GM23338 (cell line): ENCODE measurements at regions not wholly inside any gene's neighbourhood (a gene's known extent, or its start where the extent isn't known, plus 50 kb on each side); places are given as distances from the start of the nearest gene placed in this dataset.

Experiments used
- CREB1 ChIP-seq: fragments of 250-450 bp; sonication (Bioruptor Pico); IDR thresholded peaks from 2 replicates; pipeline ENCODE4 v1.5.0; 2020; ENCODE audit warnings: low read depth, mild to moderate bottlenecking, moderate library complexity
- CTCF ChIP-seq, 2 experiments: fragments of 200-600 bp in 1 of 2; sonication (generic) in 1 of 2; conservative IDR thresholded peaks; 2 replicates each; pipeline versions ENCODE4 v1.5.1 to v1.6.1; 2016 to 2017; ENCODE audit warnings: antibody characterized with exemption in 2 of 2, low read depth in 2 of 2, mild to moderate bottlenecking in 2 of 2, moderate library complexity in 1 of 2
- EZH2 ChIP-seq: fragments of 200-600 bp; sonication (generic); IDR thresholded peaks from one replicate; pipeline ENCODE4 v1.8.0; 2017; ENCODE audit warnings: antibody characterized with exemption, mild to moderate bottlenecking, low read depth; ENCODE audit not compliant: unreplicated experiment
- EZH2phosphoT487 ChIP-seq: fragments of 200-600 bp; sonication (generic); IDR thresholded peaks from one replicate; pipeline ENCODE4 v1.8.1; 2018; ENCODE audit warnings: antibody characterized with exemption; ENCODE audit not compliant: unreplicated experiment
- JUNB ChIP-seq: IDR thresholded peaks from one replicate; pipeline ENCODE4 v1.6.1; 2016; ENCODE audit warnings: antibody characterized with exemption; ENCODE audit not compliant: unreplicated experiment
- NANOG ChIP-seq: IDR thresholded peaks from 2 replicates; pipeline ENCODE4 v1.6.1; 2016; ENCODE audit warnings: antibody characterized with exemption, borderline replicate concordance
- POLR2AphosphoS5 ChIP-seq: IDR thresholded peaks from 2 replicates; pipeline ENCODE4 v1.6.1; 2016; ENCODE audit warnings: antibody characterized with exemption, low read depth
- REST ChIP-seq: IDR thresholded peaks from one replicate; pipeline ENCODE4 v1.6.1; 2018; ENCODE audit warnings: antibody characterized with exemption; ENCODE audit not compliant: unreplicated experiment
- STAT1 ChIP-seq: IDR thresholded peaks from one replicate; pipeline ENCODE4 v1.6.1; 2016; ENCODE audit warnings: antibody characterized with exemption; ENCODE audit not compliant: unreplicated experiment
- ZNF462 ChIP-seq: fragments of 250-450 bp; sonication (Bioruptor Pico); IDR thresholded peaks from 2 replicates; pipeline ENCODE4 v1.5.0; 2020; ENCODE audit warnings: mild to moderate bottlenecking, moderate library complexity

GRCh38 chr7:81236560-81236959 lies 317.7 kb upstream of the SEMA3C start:
- TF ChIP-seq CTCF (conservative IDR thresholded peaks at IDR 0.05; ENCODE audit: low read depth in 2 of 2): no peak
- TF ChIP-seq EZH2phosphoT487: no peak
- no peak for TF ChIP-seq POLR2AphosphoS5
- no peak for TF ChIP-seq EZH2
- TF ChIP-seq CREB1 (CRISPR knock-in tag): no peak
- no peak for TF ChIP-seq JUNB
- no peak for TF ChIP-seq ZNF462
- no peak for TF ChIP-seq REST
- TF ChIP-seq STAT1: no peak
- TF ChIP-seq NANOG: no peak
